HG03135 (cell line): ENCODE measurements at regions not wholly inside any gene's neighbourhood (a gene's known extent, or its start where the extent isn't known, plus 50 kb on each side); places are given as distances from the start of the nearest gene placed in this dataset.
A peak's percentile ranks its signal among the peaks of the same experiment; 100 is the strongest.
"Not testable (repeated sequence)": the region's sequence is repeated elsewhere in the genome, so short reads cannot be mapped to it uniquely, and the experiment has no call there.

Experiments used
- ATAC-seq: cut with Tn5 transposase; IDR thresholded peaks from one replicate; pipeline ENCODE4 v1.9.1; 2021; ENCODE audit warnings: mild to moderate bottlenecking, moderate library complexity; ENCODE audit not compliant: unreplicated experiment

DNA sequence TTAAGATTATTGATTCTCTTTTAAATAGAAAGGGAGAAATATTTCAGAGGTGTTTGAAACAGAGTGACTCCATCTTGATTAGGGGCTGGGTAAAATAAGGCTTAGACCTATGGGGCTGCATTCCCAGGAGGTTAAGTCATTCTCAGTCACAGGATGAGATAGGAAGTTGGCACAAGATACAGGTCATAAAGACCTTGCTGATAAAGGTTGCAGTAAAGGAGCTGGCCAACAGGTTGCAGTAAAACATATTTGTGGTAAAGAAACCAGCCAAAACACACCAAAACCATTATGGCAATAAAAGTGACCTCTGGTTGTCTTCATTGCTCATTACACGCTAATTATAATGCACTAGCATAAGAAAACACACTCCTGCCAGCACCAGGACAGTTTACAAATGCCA lies 165.0 kb downstream of the SPIN4 start:
- ATAC-seq = no peak

DNA sequence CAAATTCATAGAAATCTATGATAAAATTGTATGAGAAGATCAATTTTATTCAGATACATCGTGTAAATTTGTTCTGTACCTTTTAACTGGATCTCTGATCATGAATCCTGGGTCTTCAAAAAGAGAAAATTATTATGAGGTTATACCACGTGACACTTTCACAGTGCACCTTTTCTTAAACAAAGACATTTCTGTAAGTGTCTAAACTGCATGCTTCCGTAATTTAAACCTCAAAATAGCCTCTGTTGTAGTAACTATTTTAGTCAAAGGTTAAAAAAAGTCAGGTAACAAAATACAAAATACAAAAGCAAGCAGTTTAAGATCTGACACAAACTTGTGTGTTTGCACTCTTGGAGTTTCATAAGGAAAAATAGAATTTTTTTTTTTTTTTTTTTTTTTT lies 171.3 kb downstream of the SPIN4 start:
- not testable (repeated sequence) for ATAC-seq

GRCh38 chrX:63176578-63176977 lies 174.6 kb downstream of the SPIN4 start:
- not testable (repeated sequence) for ATAC-seq

DNA sequence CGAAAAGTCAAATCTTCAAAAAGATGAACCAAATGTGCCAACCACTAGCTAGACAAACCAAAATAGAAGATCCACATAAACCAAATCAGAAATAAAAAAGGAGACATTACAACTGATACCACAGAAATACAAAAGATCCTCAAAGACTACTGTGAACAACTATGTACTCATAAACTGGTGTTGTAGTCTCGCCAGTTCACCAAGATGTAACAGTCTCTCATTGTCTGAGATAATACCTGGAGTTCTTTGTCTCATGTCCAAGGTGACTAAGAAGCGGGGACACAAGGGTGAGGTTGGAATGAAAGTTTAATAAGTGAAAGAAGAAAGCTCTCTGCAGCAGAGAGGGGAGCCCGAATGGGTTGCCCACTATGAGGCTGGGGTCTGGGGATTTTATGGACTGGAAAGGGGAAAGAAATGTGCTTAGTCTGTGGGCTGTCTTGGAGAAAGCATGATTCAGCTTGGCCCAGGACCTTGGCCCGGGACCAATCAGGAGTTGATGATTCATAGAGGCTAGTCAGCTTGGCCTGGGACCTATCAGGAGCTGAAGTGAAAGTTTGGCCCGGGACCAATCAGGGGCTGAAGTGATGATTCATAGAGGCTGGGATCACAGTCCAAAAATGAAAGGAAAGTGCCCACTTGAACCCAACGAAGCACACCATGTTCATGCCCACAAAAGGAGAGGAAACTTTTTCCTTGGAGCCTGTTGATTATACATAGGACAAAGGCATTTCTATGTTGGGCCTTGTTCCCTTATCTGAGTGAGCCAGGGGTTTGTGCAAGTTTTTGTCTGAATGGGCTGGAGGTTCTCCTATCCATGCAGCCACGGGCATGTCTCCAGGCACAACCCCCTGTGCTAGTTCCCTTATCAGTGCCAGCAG lies 177.1 kb downstream of the SPIN4 start:
- ATAC-seq = not testable (repeated sequence)

DNA sequence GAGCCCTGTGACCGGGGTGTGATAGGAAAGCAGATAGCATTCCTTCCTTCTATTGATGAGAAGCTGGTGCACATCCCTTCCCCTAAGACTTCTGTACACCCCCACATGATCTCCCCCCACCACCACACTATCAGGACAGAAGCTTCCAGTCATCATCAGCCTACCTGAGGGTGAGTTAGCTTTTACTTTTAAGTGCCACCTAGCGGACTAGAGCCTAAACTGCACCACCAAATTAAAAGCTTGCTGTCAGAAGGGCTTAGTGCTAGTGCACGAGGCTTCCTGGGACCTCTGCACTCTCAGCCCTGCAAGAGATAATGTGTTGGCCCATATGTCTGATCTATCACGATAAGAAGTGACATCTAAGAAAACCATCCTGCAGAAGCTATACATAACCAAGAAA lies 181.7 kb downstream of the SPIN4 start:
- ATAC-seq = not testable (repeated sequence)

DNA sequence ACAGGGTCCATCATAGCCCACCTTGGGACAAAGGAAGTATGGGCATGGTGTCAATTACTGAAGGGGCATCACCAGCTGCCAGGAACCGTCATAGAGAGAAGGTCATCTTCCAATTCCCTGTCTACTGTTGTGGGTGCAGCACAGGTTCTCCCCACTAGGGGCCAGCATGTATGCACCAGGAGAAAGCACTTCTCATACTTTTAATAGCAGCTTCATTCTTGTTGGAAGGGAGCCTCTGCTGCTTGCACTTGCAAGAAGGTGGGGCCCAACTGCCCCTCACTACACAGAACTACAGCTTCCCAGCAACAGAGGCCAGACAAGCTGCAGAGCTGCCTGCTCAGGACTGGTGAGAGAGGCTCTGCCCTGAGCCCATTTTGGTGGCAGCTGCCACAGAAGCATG lies 182.2 kb downstream of the SPIN4 start:
- not testable (repeated sequence) for ATAC-seq

DNA sequence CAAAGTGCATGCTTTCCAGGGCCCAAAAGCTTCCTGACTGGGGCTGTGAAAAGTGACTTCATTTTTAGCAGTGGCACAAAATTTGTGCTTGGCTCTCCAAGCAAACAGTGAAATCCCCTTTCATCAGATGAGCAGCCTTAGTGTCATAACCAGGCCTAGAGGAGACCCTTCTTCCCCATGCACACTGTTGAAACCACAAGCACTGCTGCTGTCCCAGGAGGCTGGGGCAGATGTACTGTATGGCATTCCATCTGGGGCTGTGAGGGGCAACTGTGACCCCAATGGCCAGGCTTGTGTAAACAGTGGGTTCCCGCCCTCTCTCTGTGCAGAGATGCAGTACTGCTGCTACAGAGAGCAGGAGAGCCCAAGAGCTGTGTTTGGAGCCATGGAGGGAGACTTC lies 184.1 kb downstream of the SPIN4 start:
- not testable (repeated sequence) for ATAC-seq

GRCh38 chrX:63160994-63161393 lies 190.1 kb downstream of the SPIN4 start:
- not testable (repeated sequence) for ATAC-seq

DNA sequence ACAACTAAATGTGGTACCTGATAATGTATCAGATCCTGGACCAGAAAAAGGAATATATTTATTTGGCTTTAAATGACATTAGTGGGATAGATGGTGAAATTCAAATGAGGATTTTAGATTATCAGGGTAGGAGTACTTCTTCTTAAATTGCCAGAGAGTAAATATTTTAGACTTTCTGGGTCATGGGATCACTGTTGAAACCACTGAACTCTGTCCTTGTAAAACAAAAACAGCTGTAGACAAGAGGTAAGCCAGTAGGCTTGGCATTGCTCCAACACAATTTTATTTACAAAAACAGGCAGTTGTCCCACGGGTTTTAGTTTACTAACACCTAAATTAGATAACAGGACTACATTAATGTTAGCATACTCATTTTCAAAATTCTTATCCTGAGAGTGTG lies 190.8 kb downstream of the SPIN4 start:
- ATAC-seq = not testable (repeated sequence)

DNA sequence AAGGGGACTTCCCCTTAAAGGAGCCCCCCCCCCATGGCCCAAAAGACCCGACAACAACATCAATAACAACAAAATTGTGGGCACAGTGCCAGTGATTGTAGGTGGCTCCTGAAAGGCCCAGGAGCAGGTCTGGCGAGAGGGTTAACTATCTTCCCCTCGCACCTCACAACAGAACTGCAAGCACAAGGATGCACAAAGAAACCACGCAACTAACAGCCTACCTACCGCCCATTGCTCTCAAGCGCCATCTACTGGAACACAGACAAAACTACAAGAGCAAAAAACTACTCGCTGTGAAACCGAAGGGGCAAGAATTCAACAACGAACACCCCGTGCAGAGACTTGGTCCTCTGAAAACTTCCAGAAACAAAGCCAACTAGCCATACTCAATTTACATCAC lies 205.6 kb downstream of the SPIN4 start:
- not testable (repeated sequence) for ATAC-seq

DNA sequence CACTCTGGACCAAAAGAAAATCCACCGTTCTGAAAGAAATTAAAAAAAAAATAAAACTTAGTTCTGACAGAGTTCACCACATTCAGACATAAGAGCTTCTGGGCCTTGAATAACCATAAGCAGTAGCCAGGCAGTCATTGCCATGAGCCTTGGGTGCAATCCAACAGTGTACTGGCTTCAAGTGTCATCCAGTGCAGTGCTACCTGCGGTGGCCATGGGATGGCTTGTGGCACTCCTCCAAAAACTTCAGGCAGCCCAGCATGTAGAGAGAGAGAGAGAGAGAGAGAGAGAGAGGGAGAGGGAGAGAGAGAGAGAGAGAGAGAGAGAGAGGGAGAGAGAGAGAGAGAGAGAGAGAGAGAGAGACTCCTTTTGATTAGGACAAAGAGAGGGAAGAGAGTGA lies 208.5 kb downstream of the SPIN4 start:
- not testable (repeated sequence) for ATAC-seq

- ATAC-seq = not testable (repeated sequence)
Measured at GRCh38 chrX:63135859-63136258, 215.3 kb downstream of the SPIN4 start.

GRCh38 chrX:63128509-63128908 lies 222.6 kb downstream of the SPIN4 start:
- ATAC-seq = peak; percentile 66

DNA sequence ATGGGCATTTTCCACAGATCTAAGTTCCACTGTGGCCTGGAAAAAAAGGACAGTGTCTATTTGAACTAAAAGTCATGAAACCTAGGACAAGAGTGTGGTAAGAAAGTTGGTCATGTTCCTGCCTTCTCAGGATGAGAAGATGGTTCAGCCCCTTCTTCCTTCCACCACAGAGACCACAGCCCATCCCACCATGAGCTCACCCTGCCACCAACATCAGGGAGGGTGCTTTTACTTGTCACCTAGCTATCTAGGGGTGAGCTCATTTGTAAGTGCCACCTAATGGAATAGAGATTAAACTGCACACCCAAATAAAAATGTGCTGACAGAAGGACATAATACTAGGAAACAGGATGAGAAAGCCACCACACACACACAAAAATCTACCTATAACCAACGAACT lies 235.9 kb downstream of the SPIN4 start:
- ATAC-seq = no peak

- no peak for ATAC-seq
Measured at GRCh38 chrX:63101879-63102620, 249.1 kb downstream of the SPIN4 start.

DNA sequence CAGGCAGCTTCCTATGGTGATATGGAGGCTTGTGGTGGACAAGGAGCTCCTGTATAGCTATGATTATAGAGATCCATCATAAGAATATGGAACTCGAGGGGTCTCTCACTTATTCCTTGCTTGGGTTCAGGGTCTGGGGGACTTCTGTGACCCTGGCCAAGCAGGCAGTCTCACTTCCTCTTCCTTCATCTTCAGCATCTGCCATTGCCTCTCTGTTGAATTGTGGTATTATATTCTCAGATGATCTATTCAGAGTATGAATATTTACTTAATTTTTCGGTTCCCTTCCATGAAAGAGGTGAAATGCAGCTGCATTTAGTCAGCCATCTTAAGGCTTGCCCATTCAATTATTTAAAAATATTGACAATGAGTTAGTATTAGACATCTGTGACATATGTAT lies 292.9 kb downstream of the SPIN4 start:
- no peak for ATAC-seq

- ATAC-seq = no peak
Measured at GRCh38 chrX:63050225-63050624, 300.9 kb downstream of the SPIN4 start.

DNA sequence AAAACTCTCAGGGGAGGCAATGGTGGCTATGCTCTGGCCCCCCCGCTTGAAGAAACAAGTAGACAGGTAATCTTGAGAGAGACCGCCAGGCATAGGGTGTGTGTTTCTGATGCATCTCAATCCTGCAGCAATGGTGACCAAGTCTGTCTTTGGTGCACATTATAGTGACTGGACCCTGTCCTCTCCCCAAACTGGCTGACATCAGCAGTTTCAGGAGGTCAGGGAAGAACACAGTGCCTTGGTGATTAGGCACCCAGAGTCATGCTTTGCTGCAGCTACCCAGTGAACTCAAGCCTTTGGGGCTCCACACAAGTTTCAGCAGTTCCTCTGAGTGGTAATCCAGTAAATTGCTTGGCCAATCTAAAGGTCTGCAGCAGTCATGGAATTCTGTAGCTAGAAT lies 318.3 kb downstream of the SPIN4 start:
- no peak for ATAC-seq

DNA sequence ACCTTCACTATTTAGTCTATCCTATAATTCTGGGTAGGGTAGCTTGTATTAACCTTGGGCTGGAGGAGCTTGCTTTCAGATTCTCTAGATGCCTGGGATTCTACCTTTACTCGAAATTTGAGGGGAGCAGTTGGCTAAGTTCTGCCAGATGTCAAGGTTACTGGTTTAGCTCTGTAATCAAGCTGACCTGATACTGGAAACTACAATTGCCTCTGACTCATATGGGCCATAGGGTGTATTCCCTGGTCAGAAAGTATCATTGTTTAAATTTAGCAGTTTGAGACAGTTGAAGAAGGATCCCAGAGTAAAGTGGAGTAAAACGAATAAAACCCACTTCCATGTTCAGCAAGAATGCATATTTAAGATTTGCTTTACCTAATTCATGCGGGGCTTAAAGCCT lies 337.6 kb downstream of the SPIN4 start:
- ATAC-seq = no peak

DNA sequence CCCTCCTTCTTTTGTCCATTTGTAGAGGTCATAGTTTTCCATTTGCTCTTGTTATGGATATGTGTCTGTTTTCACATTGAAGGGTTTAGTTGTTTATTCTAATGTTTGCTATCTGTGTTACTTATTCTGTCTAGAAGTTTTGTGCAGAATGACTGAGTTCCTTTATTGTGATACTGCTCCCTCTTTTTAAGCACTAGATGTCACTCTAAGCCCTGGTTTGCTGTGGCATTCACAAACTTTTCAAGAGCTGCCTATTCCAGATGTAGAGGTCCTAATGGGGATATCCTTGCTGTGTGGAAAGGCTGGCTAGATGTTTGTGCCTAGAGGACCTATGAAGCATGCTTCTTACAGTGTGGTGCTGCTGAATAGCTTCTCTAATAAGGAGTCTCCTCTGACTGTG lies 338.6 kb downstream of the SPIN4 start:
- no peak for ATAC-seq

DNA sequence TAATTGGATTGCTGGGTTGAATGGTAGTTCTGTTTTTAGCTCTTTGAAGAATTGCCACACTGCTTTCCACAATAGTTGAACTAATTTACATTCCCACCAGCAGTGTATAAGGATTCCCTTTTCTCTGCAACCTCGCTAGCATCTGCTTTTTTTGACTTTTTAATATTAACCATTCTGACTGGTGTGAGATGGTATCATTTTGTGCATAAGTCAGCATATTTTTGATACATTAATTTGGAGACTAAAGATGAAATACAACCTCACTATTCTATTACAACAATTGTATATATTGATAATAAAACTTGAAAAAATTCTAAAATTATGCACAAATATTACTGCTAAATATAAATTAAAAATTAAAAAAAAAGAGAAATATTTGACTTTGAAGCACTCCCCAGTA lies 350.9 kb downstream of the SPIN4 start:
- not testable (repeated sequence) for ATAC-seq
